DLD1 (cell line): ENCODE measurements at regions not wholly inside any gene's neighbourhood (a gene's known extent, or its start where the extent isn't known, plus 50 kb on each side); places are given as distances from the start of the nearest gene placed in this dataset.

Experiments used
- in situ Hi-C: cut with HindIII; loops from 2 replicates; pipeline ENCODE4 v1.10.0; 2017; ENCODE audit warnings: low sequenced_read_pairs

DNA sequence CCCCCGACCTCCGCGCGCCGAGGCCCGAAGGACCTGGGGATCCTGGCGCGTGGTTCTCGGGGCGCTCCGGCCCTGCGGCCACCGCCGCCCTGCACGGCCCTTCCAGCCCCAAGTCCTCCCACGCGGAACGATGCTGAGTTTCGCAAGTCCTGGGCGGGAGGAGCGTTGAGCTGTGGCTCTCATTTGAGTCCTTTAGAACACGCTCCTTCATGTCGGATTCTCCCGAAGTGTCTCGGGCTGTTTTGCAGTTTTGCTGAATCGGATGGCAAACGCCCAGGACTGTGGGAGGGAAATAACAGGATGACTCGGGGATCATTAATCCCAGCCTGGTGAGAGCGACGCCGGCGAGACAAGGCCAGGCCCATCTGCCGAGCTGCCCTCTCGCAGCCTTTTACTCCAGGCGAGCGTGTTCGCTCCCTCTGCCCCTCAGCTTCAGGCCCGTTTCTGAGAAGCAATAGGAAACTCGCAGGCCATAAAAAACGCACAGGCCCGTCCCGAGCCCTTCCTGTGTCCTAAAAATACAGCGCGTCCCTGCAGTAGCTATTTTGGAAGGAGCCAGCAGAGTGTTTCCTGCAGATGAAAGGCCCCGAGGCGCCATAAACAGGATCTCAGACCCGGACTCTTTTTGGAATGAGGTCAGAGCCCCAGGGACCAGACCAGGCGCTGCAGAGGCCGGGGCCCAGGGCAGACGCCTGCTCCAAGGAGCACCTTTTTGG lies 153.5 kb downstream of the DLL1 start:
- in situ Hi-C loops = no loop called here

DNA sequence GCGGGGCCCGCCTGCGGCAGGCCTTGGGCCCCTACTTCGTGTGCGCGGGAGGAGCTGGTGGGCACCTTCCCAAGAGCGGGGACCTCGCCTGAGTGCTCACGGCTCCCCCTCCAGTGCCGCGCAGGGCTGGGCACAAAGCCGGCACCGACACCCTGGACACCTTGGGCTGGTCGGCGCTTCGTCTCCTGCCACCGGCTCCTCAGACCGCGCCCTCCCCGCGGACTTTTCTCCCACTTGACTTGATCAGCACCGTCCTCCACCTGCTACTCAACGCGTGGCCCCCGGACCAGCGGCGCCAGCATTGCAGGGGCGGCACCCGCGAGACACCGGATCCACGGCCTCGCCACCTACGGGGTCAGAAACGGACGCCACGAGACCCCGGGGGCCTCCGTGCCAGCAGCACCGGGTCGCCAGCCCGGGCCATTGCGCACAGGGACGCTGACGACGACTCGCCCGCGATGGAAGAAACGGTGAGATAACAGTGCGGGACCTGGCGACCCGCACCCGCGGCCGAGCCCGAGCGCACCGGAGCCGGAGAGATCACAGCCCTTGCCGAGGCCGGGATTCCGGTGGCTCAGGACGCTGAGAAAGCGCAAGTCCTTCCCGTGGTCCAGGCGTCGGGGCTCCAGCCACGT lies 154.2 kb downstream of the DLL1 start:
- in situ Hi-C loops = no loop called here

DNA sequence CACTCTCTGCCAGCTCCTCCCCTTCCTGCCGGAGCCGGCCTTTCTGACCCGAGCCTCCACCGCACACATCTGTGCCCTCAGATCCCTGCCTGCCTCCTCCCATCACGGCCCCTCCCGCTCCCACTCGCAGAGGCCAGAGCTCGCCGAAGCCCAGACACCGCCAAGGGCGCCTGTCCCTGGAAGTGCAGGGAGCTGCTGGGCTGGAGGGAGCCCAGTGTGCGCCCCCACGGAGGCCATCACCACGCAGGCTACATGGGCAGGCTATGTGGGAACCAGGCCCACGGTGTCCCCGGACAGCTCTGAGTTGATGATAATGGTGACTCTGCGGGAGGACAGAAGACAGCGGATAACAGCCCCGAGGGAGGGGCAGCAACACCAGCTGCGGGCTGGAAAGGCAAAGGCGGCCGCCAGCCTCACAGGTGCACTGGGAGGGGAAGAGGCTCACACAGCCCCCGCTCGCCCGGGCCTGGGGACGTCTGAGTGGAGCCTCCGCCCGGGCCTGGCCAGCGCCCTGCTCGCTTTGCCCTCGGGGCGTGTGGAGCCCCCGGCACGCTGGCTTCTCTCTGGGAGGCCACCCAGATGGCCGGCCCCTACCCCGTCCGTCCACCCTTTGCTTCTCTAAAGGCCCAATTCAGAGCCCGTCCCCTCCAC lies 154.9 kb downstream of the DLL1 start:
- in situ Hi-C loops = no loop called here

DNA sequence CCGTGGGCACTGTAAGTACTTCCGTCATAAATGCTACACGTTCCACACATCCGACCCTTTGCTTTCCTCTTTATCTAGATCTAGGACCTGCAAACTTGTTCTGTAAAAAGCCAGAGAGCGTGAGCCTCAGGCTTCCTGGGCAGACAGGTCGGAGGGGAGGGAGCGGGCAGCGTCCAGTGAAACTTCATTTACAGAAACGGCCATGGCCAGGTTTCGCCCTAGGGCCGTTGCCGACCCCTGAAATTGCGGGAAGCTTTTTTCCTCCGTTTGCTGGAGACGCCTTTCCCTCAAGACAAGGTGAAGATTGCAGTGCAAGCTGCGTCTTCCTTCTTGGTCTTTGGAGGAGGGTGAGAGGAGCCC lies 155.4 kb downstream of the DLL1 start:
- in situ Hi-C loops = no loop called here

DNA sequence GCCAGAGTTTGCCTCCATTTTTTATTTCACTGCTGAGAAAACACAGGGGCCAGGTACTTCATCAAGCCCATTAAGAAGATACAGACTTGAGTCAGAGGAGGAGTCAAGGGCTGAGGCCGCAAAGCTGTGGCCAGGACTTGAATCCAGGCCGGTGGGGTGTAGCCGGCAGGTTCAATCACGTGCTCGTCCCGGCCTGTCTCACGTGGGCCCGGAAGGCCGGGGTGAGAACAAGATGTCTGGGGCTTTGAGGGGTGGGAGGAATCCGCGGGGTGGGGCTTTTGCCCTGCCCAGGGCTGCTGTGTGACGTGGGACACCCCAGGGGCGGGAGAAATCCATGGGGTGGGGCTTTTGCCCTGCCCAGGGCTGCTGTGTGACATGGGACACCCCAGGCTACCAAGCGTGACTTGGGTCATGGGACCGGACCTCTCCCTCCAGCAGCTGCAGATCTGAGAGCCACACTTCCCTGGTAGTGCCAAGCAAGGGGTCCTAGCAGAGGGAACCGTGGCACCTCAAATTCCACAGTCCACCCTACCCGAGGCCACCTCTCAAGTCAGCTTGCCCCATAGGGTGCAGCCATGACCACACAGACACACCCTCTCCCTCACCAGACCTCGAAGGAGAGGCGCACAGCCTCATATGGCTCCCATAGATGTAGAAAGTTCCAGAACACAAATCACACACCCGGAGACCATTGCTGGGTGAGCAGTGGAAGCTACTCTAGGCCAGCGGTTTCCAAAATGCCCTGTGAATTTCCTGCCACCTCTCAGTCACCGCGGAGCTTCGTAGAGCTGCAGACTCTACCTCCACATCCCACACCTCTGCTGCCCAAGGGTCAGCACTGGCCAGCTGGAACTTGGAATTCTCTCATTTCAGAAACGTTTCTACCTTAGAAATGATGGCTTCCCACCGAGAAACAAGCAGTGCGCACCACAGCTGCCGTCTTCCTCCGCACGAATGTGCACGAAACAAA lies 156.1 kb downstream of the DLL1 start:
- in situ Hi-C loops = no loop called here

DNA sequence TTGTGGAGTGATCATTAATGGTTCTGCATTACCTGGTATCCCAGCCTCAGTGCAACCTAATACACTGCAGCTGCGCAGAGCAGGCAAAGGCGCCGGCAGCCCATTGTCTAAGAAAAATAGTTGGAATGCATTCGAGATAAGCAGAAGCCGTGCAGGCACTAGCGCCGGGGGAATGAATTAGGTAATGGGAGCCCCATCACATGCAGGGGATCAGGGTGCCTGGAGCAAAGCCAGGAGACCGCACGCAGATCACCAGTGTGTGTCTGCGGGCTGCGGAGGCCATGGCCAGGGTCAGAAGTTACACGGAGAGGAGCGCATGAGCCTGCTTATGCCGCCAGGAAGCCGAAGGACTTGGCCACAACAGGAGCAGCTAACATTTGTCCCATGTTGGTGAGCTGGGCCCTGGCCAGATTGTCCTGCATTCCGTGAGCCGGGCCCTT lies 156.8 kb downstream of the DLL1 start:
- in situ Hi-C loops = no loop called here

DNA sequence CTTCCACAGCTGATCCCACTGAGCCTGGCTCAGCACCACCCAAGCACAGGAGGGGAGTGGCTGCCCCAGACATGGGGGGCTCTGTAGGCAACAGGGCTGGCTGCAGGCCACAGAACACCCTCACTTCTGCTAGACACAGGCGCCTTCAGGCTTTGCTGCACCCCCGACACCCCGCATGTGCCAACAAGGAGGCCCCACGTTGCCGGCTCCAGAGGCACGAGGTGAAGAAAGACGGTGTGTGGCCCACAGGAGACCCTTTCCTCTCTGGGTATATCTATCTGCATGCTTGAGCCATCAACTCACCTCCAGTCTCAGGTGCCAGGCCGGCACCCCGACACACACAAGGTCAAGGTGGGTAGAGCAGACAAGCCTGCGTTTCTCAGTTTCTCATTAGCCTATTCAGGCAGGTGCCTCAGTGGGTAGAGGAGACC lies 158.3 kb downstream of the DLL1 start:
- in situ Hi-C loops = no loop called here

DNA sequence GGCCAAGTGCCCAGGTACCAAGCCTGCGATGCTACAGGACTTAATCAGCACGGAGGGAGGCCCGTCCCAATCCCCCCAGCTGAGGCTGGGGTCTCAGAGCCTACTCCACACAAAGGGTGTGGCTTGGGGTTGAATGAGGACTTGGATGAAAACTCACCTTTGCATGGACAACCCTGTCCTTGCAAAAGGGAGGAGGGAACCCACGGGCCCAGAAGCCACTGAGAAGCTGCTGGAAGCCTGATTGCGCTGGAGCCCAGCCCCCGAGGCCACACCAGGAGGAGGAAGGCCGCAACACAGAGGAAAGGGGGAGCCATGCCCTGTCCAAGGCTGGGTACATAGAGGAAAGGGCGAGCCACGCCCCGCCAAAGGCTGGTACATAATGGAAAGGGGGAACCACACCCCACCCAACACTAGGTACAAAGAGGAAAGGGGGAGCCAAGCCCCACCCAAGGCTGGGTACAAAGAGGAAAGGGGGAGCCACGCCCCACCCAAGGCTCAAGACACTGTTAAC lies 158.8 kb downstream of the DLL1 start:
- in situ Hi-C loops = no loop called here

DNA sequence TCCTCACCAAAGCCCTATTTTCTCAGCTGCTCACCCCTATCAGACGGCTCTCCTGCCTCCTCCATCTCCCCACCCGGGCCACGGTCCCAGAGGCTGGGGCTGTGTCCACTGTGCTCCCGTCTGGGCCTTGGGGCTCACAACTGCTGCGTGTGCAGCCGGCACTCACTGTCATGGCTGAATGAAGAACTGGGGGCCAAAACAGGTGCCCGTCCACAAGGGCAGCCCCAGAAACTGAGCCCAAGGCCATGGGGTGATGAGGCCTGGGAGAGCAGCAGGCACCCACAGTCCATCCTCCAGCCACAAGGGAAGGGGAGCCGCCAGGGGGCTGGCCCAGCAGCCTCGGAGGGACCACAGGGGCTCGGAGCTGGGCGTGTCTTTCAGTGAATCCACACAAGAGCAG lies 159.5 kb downstream of the DLL1 start:
- in situ Hi-C loops = no loop called here

DNA sequence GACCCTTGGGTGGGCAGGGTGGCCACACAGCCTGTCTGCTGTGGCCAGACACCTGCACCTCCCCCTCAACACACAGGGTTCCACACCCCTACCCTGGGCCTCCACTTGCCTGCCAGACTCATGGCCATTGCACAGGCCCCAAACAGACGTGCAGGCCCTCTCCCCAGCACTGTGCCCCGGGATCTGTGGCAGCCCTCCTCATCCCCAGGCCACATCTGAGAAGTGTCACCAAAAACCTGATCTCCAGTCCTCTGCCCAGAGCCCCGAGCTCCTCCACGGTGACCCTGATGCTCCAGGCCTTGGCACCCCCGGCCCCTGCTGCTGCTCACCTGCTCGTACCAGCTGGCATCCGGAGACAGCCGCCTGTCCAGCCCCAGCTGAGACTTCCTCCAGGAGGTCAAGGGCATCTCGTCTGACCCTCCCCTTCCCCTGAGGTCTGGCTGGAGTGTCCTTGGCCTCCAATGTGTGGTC lies 160.1 kb downstream of the DLL1 start:
- in situ Hi-C loops = no loop called here

DNA sequence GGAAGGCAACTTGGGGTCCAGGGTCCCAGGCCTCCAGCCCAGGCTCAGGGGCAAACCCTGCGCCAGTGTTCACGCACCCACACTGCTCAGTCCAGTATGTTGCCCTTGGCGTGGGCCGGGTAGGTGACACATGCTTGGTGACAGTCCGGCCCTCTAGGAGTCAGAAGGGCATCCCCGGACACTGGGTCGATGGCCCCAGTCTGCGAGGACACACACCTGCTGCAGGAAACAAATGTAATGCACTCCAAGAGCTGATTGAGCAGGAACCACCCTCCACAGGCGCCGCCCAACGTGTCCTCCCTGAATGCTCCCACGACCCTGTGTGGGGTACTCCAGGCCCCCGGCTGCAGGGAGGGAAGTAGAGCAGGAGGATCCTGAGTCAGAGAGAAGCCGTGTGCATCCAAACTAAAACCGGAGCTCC lies 160.7 kb downstream of the DLL1 start:
- in situ Hi-C loops = no loop called here

DNA sequence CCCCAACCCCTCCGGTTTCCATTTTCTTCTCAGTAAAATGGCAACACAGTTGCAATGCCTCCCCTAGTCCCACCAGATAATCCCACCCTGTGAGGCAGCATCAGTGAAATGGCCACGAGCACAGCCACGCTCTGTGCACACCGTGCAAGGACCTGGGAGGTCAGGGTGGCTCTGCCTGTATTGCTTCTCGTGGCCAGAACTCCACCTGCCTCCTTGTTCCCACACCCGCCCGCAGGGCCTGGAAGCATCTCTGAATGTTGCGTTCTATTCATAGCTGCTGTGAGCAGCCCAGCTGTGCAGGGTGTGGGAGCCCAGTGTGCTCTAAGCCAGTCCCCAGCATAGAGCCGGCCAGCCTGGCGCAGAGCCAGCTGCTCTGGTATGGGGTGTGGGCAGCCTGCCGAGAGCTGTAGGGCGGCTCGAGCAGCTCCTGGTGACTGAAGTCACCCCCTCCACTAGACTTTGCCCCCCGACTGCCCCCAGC lies 161.1 kb downstream of the DLL1 start:
- in situ Hi-C loops = no loop called here

DNA sequence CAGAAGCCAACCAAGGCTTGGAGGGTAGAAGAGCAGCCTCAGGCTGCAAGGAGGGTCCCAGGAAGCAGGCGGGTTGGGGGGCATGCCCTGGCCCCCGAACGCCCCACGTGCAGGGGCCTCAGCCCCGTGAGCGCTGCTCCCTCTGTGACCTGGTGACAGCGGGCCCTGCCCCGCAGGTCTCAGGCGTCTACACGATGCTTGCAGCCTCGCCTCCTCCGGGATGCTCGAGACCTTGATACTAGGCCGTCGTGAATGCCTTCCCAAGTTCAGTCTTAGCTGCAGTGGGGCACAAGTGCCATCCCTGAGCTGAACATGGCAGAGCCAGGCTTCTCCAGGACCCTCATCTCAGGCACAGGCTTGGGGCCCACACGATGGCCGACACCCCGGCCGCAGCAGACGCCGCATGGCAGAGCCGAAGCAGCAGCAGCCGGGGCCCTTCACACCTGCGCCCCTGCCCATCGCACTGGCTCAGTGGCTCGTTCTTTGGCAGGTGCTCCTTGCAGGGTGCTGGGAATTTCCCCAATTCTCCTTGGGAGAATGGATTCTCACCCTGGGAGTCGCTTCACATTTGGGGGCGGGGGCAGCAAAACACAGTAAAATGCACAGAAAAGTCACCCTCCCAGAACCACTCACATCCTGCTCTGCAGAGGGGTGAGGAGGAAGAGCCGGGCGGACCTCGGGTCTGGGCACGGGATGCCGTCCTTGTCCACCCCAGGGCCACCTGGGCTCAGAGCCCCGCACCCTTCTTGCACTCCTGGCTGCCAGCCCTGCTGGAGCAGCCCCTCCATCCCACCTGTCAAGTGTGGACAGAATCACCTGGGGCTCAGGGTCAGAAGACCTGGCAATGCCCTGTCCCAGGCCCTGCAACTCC lies 161.8 kb downstream of the DLL1 start:
- in situ Hi-C loops = no loop called here

DNA sequence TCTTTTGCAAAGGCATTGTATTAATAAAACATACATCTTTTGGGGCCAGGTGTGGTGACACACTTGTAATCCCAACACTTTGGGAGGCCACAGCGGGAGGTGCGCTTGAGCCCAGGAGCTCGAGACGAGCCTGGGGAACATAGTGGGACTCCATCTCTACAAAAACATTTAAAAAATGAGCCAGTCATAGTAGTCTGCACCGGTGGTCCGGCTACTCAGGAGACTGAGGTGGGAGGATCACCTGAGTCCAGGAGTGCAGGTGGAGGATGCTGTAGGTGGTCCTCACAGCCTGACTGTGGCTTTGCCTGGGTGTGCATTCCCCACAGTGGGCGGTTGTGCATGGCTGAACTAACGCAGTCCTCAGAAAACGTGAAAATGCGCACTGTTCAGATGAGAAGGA lies 162.5 kb downstream of the DLL1 start:
- in situ Hi-C loops = no loop called here

DNA sequence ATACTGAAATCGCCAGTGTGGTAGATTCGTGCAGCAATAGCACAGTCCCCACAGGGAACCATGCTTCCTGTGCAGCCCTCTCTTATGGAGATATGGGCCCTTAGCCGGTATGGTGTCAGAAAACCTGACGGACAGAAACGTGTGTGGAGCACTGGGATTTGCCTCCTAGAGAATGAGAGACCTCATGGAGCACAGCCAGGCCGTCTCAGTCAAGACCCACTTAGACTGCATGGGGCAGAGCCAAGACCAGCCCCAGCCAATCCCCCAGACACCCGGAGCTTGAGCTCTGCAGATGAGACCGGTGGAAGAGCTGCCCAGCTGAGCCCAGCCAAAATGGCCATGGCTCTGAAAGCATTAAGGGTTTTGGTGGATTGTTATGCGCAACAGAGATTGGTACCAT lies 163.7 kb downstream of the DLL1 start:
- in situ Hi-C loops = no loop called here

DNA sequence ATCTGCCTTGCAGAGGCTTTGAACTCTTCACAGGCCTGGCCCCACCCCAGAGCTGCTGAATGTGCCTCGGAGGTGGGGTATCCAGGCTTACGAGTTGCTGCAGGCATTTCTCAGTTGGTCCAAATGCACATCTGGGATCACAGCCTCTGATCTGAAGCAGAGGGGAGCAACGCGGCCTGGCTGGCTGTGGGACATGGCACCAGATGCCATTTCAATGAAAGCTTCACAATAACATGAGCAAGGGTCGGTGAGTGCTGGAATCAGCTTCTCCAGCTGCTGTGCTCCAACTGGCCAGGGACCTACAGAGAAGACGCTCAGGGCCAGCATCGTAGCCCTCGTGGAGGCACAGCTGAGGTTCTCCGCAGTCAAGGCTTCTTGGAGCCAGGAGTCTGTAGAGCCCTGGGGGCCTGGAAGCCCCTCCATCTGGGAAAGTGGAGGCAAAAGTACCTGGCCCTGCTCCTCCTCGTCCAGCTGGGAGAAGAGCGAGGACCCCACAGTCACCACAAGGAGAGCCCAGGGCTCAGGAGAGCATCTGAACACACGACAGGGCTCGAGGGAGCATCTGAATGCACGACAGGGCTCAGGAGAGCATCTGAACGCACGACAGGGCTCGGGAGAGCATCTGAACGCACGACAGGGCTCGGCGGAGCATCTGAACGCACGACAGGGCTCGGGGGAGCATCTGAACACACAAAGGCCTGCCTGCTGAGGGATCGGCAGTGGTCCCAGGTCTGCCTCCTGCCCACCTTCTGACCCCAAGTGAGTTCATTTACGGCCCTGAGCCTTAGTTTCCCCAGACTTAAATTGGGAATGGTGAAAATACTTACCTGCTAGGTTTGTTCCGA lies 165.2 kb downstream of the DLL1 start:
- in situ Hi-C loops = no loop called here

DNA sequence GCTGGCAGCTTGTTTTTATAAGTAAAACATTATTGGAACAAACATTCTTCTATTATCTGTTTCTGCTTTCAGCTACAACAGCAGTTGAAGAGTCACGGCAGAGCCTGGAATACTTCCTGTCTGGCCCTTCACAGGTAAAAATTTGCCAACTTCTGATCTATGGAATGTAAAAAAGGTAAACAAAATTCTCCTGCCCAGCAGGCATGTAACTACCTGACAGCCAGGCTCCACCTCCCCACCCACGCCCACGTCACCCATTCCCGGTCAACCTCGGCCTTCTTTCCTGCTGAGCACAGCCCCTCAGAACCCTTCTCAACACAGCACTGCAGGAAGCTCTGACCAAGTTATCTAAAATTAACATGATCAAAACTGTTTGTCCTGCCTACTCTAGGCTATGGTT lies 166.0 kb downstream of the DLL1 start:
- in situ Hi-C loops = loop anchor here (25.0 kb wide), 1 partner anchor 137 kb away; no protein-coding TSS in a partner anchor

DNA sequence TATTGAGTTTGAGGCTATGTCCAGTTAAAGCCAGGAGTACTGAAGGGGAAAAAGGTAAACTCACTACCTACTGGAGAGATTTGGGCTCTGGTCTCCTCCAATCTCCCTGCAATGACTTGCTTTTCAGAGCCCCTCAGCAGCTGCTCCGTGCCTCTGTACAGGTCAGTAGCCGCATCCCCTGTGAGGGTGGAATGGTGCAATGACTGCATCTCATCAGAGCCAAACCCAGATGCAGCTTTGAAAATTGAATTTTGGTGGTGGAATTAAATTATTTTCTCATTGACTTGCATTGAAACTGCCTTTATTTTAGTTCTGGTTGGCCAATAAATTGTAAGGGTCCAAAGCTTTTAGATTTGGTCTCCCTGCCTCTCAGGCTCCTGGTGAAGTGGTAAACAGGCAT lies 166.7 kb downstream of the DLL1 start:
- in situ Hi-C loops = loop anchor here (25.0 kb wide), 1 partner anchor 138 kb away; no protein-coding TSS in a partner anchor

DNA sequence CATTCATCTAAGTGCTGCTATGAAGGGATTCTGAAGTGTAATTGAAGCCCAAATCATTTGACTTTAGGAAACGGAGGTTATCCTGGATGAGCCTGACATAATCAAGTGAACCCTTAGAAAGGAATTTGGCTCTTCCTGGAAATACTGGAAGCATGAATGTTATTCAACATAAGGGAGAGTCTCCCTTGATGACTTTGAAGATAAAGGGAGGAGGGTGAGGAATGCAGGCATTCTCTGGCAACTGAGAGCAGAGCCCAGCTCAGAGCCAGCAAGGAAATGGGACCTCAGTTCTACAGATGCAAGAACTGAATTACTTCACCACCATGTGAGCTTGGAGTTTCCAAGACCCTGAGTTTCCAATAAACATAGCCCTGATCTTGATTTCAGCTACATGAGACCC lies 168.2 kb downstream of the DLL1 start:
- in situ Hi-C loops = loop anchor here (25.0 kb wide), 1 partner anchor 140 kb away; no protein-coding TSS in a partner anchor
